ENCODE measurements at regions not wholly inside any gene's neighbourhood (a gene's known extent, or its start where the extent isn't known, plus 50 kb on each side); places are given as distances from the start of the nearest gene placed in this dataset.

- no peaks in the 10 kb centered on the region for H3K9me2 ChIP-seq (ENCODE audit: insufficient read depth)
- TF ChIP-seq REST (IDR thresholded peaks at IDR 0.05; ENCODE audit: low read depth): peak; percentile 88
- TF ChIP-seq ZNF274 (IDR thresholded peaks at IDR 0.05; ENCODE audit: low read depth, low read length): no peak
- H3K27me3 ChIP-seq (ENCODE audit: insufficient read depth, low read length): peaks cover 53% of the 10 kb centered on the region
- POLR2A ChIA-PET: no interaction called here
- CTCF ChIA-PET: interaction anchor here (1.2 kb wide), 1 partner anchor 220 kb away, joined by 3 read pairs; no protein-coding TSS in a partner anchor
- H3K9me3 ChIP-seq (ENCODE audit: control insufficient read depth in 1 of 2, insufficient read depth in 1 of 2, low read depth in 1 of 2, low read length in 2 of 2): no peaks in the 10 kb centered on the region
- no peaks in the 10 kb centered on the region for H3K79me2 ChIP-seq (ENCODE audit: insufficient read depth, low read length)
- no peaks in the 10 kb centered on the region for H3K36me3 ChIP-seq (ENCODE audit: control insufficient read depth in 1 of 2, insufficient read depth in 2 of 2, low read length in 2 of 2)
- H4K20me1 ChIP-seq (ENCODE audit: insufficient read depth): no peaks in the 10 kb centered on the region
- no peak overlapping the region for H2AFZ ChIP-seq (ENCODE audit: low read depth, low read length, poor library complexity, severe bottlenecking)
- no TSS peak for BruUV-seq (replicated peaks)
- RAD21 ChIA-PET (ENCODE audit: low non-redundant PET in 1 of 2, low total read pairs in 2 of 2, uncharacterized antibody in 2 of 2, unreplicated experiment in 2 of 2): no interaction called here
- no peak overlapping the region for H3K9ac ChIP-seq (ENCODE audit: low read length)
- no peak overlapping the region for H3K4me2 ChIP-seq (ENCODE audit: low read length)
- no peaks in the 10 kb centered on the region for H3K4me1 ChIP-seq (ENCODE audit: control insufficient read depth in 1 of 2, insufficient read depth in 2 of 2, low read length in 2 of 2)
- intact Hi-C loops (cut with micrococcal nuclease): no loop called here
- H3K27ac ChIP-seq (ENCODE audit: low read depth, low read length): no peak overlapping the region
- no peak for DNase-seq (ENCODE audit: low read depth, low spot score)
- peak; percentile 49; the same call in 1 of the 2 replicates for ATAC-seq
- no peak overlapping the region for H3K4me3 ChIP-seq (replicated peaks in 1 of 2; ENCODE audit: low read depth in 1 of 2, low read length in 2 of 2)
Measured at GRCh38 chr2:30385327-30385726, 61.7 kb upstream of the LCLAT1 start.

GRCh38 chr2:30392097-30392496 lies 54.9 kb upstream of the LCLAT1 start:
- DNase-seq (ENCODE audit: low read depth, low spot score) (no peak), ATAC-seq (no peak)
- TF ChIP-seq REST (IDR thresholded peaks at IDR 0.05; ENCODE audit: low read depth) (no peak), ELF1 (IDR thresholded peaks at IDR 0.05; ENCODE audit: borderline replicate concordance, low read depth) (no peak), POLR2AphosphoS5 (IDR thresholded peaks at IDR 0.05; ENCODE audit: low read depth, low read length) (no peak), FOSL1 (IDR thresholded peaks at IDR 0.05; ENCODE audit: low read depth) (no peak), ZNF274 (IDR thresholded peaks at IDR 0.05; ENCODE audit: low read depth, low read length) (no peak)
- TF ChIP-seq, protein P1, sequence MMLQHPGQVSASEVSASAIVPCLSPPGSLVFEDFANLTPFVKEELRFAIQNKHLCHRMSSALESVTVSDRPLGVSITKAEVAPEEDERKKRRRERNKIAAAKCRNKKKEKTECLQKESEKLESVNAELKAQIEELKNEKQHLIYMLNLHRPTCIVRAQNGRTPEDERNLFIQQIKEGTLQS (IDR thresholded peaks at IDR 0.05): no peak
- H3K9ac ChIP-seq (ENCODE audit: low read length): no peak overlapping the region
- no peak overlapping the region for H3K27ac ChIP-seq (ENCODE audit: low read depth, low read length)
- H2AFZ ChIP-seq (ENCODE audit: low read depth, low read length, poor library complexity, severe bottlenecking): no peak overlapping the region
- H3K9me2 ChIP-seq (ENCODE audit: insufficient read depth): no peaks in the 10 kb centered on the region
- no peaks in the 10 kb centered on the region for H3K4me1 ChIP-seq (ENCODE audit: control insufficient read depth in 1 of 2, insufficient read depth in 2 of 2, low read length in 2 of 2)
- no peak overlapping the region for H3K4me3 ChIP-seq (replicated peaks in 1 of 2; ENCODE audit: low read depth in 1 of 2, low read length in 2 of 2)
- CTCF ChIA-PET: no interaction called here
- H3K27me3 ChIP-seq (ENCODE audit: insufficient read depth, low read length): peaks cover 31% of the 10 kb centered on the region
- intact Hi-C loops (cut with micrococcal nuclease): no loop called here
- no peaks in the 10 kb centered on the region for H4K20me1 ChIP-seq (ENCODE audit: insufficient read depth)
- BruUV-seq (replicated peaks): no TSS peak
- POLR2A ChIA-PET: no interaction called here
- RAD21 ChIA-PET (ENCODE audit: low non-redundant PET in 1 of 2, low total read pairs in 2 of 2, uncharacterized antibody in 2 of 2, unreplicated experiment in 2 of 2): no interaction called here
- no peaks in the 10 kb centered on the region for H3K79me2 ChIP-seq (ENCODE audit: insufficient read depth, low read length)
- H3K9me3 ChIP-seq (ENCODE audit: control insufficient read depth in 1 of 2, insufficient read depth in 1 of 2, low read depth in 1 of 2, low read length in 2 of 2): no peaks in the 10 kb centered on the region
- H3K36me3 ChIP-seq (ENCODE audit: control insufficient read depth in 1 of 2, insufficient read depth in 2 of 2, low read length in 2 of 2): no peaks in the 10 kb centered on the region
- no peak overlapping the region for H3K4me2 ChIP-seq (ENCODE audit: low read length)
